ENCODE measurements at regions not wholly inside any gene's neighbourhood (a gene's known extent, or its start where the extent isn't known, plus 50 kb on each side); places are given as distances from the start of the nearest gene placed in this dataset.

GRCh38 chr10:110432084-110432483, 65.6 kb upstream of the DUSP5 start:
- TF ChIP-seq CTCF (conservative IDR thresholded peaks at IDR 0.05 in 1 of 2, IDR thresholded peaks at IDR 0.05 in 1 of 2; ENCODE audit: low read depth in 1 of 2, low read length in 2 of 2), result no peak
- TF ChIP-seq EZH2 (IDR thresholded peaks at IDR 0.05; ENCODE audit: low read length, missing control alignments), result no peak

Data from fibroblast of lung (primary cell).